ENCODE measurements at regions not wholly inside any gene's neighbourhood (a gene's known extent, or its start where the extent isn't known, plus 50 kb on each side); places are given as distances from the start of the nearest gene placed in this dataset.
"Not testable (repeated sequence)": the region's sequence is repeated elsewhere in the genome, so short reads cannot be mapped to it uniquely, and the experiment has no call there.

DNA sequence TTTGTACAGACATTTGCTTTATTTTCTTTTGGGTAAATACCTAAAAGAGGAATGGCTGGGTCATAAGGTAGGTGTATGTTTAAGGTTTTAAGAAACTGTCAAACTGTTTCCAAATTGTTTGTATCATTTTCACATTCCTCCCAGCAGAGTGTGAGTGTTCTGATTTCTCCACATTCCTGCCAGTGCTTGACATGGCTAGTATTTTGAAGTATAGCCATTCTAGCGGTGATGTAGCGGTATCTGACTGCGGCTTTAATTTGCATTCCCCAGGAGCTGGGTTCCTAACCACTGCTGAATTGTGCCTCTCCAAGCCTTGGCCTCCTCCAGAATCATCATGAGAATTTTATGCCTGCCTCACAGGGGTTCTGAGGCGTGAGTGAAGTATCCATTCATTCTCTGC lies 61.8 kb upstream of the ARL4C start:
- DNase-seq (ENCODE audit: low read depth), result no peak

DNA sequence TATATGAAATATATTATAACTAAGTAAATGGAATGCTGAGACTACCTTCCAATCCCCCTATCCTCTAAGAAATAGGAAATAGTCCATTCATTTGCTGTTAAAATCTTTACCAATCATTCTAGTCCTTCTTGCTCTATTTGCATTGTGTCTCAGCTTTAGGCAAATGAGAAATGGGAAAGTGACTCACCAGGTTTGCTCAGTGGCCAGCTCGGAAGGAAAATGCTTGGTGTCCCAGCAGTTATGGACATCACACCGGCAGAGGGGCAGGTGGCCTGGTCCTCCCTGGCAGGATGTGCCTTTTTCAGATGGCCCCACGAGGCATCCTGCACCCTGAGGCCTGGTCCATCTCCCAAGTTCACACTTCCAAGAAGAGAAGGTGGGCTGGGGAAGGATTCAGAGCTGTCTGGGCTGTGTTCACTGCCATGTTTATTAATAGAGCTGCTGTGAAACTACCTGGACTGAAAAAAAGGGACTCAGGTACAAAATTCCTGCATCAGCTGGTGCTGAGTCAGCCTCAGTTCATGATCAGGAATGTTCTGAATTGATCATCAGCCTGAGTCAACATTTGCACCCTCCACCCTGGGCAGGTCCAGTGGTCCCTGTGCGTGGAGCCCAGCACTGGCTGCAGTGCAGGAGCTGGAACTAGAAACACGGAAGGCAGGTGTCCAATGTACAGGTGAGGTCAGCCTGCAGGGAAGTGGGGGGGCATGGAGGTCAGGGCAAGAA lies 60.1 kb upstream of the ARL4C start:
- no peak for DNase-seq (ENCODE audit: low read depth)

DNA sequence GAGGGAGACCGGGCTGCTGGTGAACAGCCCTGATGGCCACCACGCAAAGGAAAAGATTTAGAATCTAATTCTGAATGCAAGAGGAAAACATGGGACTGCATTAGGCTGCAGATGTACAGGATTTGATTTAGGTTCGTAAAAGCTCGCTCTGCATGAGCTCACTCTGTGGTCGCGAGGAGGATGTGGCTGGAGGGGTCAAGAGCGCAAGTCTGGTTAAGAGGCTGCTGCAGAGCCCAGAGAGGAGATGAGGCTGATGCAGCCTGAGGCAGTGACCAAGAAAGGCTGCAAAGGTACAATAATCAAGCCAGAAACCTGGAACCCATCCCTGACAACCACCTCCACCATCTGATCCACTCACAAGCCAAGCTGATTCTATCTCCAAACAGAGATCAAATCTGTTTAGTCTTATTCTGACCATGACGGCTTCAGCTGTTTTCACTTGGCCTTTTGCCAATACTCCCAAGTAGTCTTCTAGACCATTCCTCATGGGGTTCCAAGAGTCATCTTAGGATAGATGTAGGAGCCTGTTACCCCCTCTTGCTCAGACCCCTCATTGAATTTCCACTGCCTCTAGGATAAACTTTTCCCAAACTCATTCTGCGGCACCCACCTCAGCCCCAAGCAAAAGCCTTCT lies 58.9 kb upstream of the ARL4C start:
- no peak for DNase-seq (ENCODE audit: low read depth)

DNA sequence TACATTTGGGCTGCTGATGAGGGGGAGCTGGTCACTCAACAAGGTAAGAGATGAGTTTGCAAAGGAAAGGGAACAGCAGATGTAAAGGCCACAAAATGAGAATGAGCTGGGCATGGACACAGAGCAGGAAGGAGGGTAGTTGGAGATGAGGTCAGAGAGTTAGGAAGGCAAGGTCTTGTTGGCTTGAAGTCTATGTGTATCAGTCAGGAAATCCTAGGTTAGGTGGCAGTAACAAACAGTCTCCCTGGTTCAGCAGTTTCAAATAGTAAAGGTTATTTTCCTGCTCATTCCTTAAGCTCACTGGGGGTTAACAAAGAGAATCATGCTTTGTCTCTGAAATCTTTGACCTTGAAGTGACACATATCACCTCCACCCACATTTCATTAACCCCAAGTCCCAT lies 58.3 kb upstream of the ARL4C start:
- DNase-seq (ENCODE audit: low read depth), result no peak

DNA sequence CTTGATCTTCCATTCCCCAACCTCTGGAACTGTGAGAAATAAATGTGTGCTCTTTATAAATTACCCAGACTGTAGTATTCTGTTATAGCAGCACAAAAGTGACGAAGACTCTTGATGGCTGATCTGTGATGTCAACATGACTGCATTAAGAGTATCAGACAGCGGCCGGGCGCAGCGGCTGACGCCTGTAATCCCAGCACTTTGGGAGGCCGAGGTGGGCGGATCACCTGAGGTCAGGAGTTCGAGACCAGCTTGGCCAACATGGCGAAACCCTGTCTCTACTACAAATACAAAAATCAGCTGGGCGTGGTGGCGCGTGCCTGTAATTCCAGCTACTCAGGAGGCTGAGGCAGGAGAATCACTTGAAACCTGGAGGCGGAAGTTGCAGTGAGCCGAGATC lies 56.3 kb upstream of the ARL4C start:
- DNase-seq (ENCODE audit: low read depth), result not testable (repeated sequence)

DNA sequence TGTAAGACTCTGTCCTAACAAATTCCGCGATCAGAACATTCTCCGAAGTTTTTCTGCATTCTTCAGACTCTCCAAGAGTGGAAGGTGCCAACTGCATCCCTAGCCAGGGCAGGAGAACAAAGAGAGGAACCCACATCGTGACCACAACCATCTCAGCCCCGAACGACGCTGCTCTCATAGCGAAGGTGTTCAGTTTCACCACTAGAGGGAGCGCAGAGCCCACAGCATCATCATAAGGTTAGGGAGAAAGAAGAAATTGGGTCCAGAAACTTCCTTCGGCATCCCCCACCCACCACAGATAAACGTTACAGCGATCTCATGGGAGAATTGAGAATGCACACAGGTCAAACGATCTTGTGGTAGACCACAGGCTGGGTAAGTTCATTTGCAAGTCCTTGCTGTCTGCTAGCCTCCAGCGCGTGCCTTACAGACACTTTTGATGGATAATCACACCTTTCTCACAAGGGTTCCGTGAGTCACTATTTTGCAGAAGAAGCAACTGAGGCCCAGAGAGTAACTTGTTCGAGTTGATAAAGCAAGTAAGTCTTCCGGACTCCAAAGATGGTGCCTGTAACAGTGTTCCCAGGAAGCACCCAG lies 53.7 kb upstream of the ARL4C start:
- DNase-seq (ENCODE audit: low read depth), result peak; percentile 12

DNA sequence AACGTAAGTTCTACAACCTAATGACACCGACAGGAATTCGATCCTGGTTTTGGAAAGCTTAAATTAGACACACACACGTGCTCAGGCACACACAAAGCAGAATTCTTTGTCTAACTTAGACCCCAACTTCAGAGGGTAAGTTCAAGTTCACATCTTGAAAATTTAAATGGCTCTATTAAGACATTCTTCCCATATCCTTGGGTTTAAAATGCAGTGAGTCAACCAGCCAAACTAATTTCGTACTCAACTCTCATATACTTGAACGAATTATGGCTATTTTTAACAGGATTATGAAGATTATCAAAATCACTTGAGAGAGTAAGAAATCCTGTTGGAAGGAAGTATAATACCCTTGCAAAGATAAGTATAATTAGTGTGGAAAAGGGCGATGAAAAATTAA lies 53.2 kb upstream of the ARL4C start:
- DNase-seq (ENCODE audit: low read depth), result no peak

DNA sequence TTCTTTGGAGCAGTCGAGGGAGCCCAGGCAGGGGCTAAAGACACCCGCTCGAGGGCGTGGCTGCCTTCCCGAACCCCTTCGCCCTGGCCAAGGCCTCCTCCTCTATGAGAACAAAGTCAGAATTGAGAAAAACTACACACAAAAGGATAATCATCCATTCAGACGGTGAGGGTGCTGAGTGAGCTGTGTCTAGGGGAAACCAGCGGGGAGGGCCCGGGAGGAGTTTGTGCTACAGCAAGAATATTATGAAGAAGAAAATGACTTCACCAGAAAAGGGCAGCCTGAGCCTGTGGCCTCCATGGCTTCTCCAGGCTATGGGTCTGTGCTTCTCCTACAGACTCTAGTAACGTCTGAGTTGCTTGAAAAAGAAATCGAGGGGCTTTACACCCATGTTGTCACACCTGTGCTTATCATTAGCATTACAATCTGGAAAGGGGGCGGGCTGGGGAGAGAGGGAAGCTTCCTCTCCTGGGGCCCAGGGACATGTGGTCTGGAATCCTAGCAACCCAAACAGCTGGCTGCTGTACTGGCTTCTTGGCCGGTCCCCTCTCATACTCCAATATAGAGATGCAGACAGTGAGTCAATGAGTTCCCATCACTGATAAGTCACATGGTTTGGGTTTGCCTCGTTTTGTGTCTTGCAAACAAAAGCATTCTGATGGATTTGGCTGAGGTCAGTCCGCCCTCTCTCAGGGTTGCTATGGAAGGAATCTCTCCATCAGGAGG lies 52.0 kb upstream of the ARL4C start:
- DNase-seq (ENCODE audit: low read depth), result no peak

DNA sequence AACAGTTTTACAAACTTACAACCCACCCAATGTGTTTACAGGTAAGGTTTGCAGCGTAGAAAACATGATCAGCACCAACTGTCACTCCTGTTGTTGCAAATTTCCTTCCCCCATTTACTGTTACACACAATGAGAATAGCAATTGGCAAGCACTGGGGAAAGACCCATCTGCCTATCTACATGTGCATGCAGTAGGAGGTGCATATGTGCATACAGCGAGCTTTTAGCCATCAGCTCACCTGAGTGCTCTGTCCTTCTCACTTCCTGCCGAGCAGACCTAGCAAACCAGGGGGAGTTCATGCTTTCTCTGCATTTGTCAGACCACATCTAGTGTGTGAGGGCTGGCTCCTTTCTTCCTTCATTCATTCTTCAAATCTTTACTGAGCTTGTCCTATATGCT lies 49.9 kb upstream of the ARL4C start:
- no peak for DNase-seq (ENCODE audit: low read depth)

All from stimulated activated CD8-positive, alpha-beta memory T cell treated with anti-CD3 and anti-CD28 coated beads, Interleukin-12 subunit alpha, Interleukin-12 subunit beta, amount 100 ng/mL, for 4 hours (primary cell).